Vagina (tissue), 2 donors: ENCODE measurements at regions not wholly inside any gene's neighbourhood (a gene's known extent, or its start where the extent isn't known, plus 50 kb on each side); places are given as distances from the start of the nearest gene placed in this dataset.
"Not testable (repeated sequence)": the region's sequence is repeated elsewhere in the genome, so short reads cannot be mapped to it uniquely, and the experiment has no call there.

Experiments
- DNase-seq, 2 donors: peaks; one replicate each; pipeline ENCODE4 v3.0.0-alpha.2; 2017; ENCODE audit errors: extremely low spot score in 2 of 2
- H3K27ac ChIP-seq: fragments of 200-600 bp; sonication (generic); one replicate; pipeline ENCODE4 v1.5.1; 2019
- H3K27me3 ChIP-seq: fragments of 200-600 bp; sonication (generic); one replicate; pipeline ENCODE4 v1.5.1; 2019
- H3K36me3 ChIP-seq, 2 donors: fragments of 200-600 bp; sonication (generic); one replicate each; pipeline ENCODE4 v1.5.1; 2017 to 2019
- H3K4me1 ChIP-seq: fragments of 200-600 bp; sonication (generic); one replicate; pipeline ENCODE4 v1.5.1; 2019
- H3K4me3 ChIP-seq, 2 donors: fragments of 200-600 bp; sonication (generic); 1 replicate in 1 of 2; 2 replicates in 1 of 2; pipeline ENCODE4 v1.5.1; 2016 to 2019
- H3K9me3 ChIP-seq: fragments of 200-600 bp; sonication (generic); one replicate; pipeline ENCODE4 v1.5.1; 2019
- POLR2A ChIP-seq, 2 donors: fragments of 450-650 bp; IDR thresholded peaks; one replicate each; pipeline ENCODE4 v1.6.1; 2017; ENCODE audit warnings: antibody characterized with exemption in 2 of 2, mild to moderate bottlenecking in 2 of 2, moderate library complexity in 2 of 2
- POLR2AphosphoS5 ChIP-seq, 2 donors: sonication (generic); formaldehyde crosslinking; IDR thresholded peaks; one replicate each; pipeline ENCODE4 v1.9.0; 2017; ENCODE audit warnings: antibody characterized with exemption in 2 of 2, mild to moderate bottlenecking in 2 of 2, low read depth in 1 of 2; ENCODE audit not compliant: insufficient read depth in 1 of 2
- intact Hi-C: fragments of 100-400 bp; cut with DNase I; formaldehyde crosslinking; loops from one replicate; pipeline ENCODE4 v1.15.1; 2023
- TF ChIP-seq, protein P1 (sequence below), 3 experiments: fragments of 450-650 bp in 2 of 3; fragments of 200-600 bp in 1 of 3; sonication (generic) in 1 of 3; IDR thresholded peaks; one replicate each; pipeline ENCODE4 v1.5.1; 2017 to 2019; ENCODE audit warnings: antibody characterized with exemption in 3 of 3, mild to moderate bottlenecking in 2 of 3, moderate library complexity in 2 of 3

DNA sequence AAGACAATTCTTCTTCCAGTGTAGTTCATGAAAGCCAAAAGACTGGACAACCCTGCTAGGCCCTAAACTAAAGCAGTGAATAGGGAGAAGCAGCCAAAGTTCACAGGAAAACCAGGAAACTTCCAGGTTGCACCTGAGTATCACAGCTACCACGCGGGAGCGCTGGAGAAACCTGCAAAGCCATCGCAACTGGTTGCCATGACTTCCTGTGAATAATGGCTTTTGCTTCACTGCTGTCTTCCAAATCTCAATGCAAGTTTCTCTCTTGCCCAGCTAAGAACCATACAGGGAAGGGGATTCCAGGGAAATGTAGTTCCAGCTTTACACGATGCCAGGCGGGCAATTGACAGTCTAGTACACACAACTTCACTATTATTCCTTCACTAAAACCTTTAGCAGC lies 114.1 kb downstream of the GXYLT1 start:
- Histone ChIP-seq H3K27me3 (no peaks in the 10 kb centered on the region), H3K4me3 (no peak overlapping the region), H3K27ac (no peak overlapping the region), H3K36me3 (no peaks in the 10 kb centered on the region), H3K9me3 (no peaks in the 10 kb centered on the region), H3K4me1 (no peaks in the 10 kb centered on the region)
- DNase-seq: no peak
- intact Hi-C loops: no loop called here
- TF ChIP-seq POLR2A (IDR thresholded peaks at IDR 0.05) (no peak), POLR2AphosphoS5 (IDR thresholded peaks at IDR 0.05; ENCODE audit: insufficient read depth in 1 of 2, low read depth in 1 of 2) (no peak)
- TF ChIP-seq, protein P1, sequence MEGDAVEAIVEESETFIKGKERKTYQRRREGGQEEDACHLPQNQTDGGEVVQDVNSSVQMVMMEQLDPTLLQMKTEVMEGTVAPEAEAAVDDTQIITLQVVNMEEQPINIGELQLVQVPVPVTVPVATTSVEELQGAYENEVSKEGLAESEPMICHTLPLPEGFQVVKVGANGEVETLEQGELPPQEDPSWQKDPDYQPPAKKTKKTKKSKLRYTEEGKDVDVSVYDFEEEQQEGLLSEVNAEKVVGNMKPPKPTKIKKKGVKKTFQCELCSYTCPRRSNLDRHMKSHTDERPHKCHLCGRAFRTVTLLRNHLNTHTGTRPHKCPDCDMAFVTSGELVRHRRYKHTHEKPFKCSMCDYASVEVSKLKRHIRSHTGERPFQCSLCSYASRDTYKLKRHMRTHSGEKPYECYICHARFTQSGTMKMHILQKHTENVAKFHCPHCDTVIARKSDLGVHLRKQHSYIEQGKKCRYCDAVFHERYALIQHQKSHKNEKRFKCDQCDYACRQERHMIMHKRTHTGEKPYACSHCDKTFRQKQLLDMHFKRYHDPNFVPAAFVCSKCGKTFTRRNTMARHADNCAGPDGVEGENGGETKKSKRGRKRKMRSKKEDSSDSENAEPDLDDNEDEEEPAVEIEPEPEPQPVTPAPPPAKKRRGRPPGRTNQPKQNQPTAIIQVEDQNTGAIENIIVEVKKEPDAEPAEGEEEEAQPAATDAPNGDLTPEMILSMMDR (IDR thresholded peaks at IDR 0.05): no peak

DNA sequence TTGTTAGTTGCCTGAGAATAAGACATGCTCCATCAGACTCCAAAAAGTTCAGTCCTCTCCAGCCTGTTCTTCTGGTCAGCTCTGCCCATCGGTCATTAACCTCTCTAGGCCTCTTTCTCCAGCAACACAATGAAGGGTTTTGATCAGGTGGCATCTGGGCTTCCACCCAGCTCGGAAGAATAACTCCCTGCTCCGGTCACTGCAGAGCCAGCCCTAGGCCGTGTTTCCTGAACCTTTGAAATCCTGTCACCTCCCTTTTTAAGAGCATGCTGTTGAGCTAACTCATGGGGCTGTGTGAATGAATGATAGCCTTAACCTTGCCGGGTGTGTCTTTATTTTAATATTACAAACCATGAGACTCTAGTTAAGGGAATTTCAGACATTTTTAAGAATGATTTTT lies 117.1 kb downstream of the GXYLT1 start:
- DNase-seq: no peak
- intact Hi-C loops: loop anchor here (10.0 kb wide), 1 partner anchor 343 kb away; no protein-coding TSS in a partner anchor
- H3K9me3 ChIP-seq: no peaks in the 10 kb centered on the region
- no peak overlapping the region for H3K27ac ChIP-seq
- H3K4me1 ChIP-seq: peaks cover 7% of the 10 kb centered on the region
- no peak overlapping the region for H3K4me3 ChIP-seq
- H3K36me3 ChIP-seq: no peaks in the 10 kb centered on the region
- no peaks in the 10 kb centered on the region for H3K27me3 ChIP-seq
- no peak for TF ChIP-seq POLR2AphosphoS5 (IDR thresholded peaks at IDR 0.05; ENCODE audit: insufficient read depth in 1 of 2, low read depth in 1 of 2)

DNA sequence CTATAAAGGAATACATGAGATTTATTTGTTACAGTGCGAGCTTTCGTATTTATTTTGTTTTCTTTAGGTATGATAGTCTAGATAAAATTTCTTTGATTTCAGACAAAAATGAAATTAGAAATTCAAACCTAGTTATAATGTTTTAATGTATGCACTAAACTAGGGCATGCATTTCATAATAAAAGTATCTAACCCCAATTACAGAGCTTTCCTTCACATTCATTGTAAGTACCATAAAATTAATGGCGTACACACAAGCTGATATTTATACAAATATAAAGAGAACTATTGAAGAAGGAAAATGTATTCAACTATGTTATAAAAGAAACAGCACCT lies 120.2 kb downstream of the GXYLT1 start:
- Histone ChIP-seq H3K36me3 (no peaks in the 10 kb centered on the region), H3K4me1 (peaks cover 7% of the 10 kb centered on the region), H3K27me3 (no peaks in the 10 kb centered on the region), H3K27ac (no peak overlapping the region), H3K9me3 (no peaks in the 10 kb centered on the region), H3K4me3 (no peak overlapping the region)
- no peak for TF ChIP-seq POLR2A (IDR thresholded peaks at IDR 0.05)
- TF ChIP-seq, protein P1 (IDR thresholded peaks at IDR 0.05): peak in 1 of 3 experiments; percentile 3
- intact Hi-C loops: loop anchor here (5.0 to 10.0 kb wide), 2 partner anchors 340 to 1067 kb away; no protein-coding TSS in a partner anchor
- no peak for DNase-seq

DNA sequence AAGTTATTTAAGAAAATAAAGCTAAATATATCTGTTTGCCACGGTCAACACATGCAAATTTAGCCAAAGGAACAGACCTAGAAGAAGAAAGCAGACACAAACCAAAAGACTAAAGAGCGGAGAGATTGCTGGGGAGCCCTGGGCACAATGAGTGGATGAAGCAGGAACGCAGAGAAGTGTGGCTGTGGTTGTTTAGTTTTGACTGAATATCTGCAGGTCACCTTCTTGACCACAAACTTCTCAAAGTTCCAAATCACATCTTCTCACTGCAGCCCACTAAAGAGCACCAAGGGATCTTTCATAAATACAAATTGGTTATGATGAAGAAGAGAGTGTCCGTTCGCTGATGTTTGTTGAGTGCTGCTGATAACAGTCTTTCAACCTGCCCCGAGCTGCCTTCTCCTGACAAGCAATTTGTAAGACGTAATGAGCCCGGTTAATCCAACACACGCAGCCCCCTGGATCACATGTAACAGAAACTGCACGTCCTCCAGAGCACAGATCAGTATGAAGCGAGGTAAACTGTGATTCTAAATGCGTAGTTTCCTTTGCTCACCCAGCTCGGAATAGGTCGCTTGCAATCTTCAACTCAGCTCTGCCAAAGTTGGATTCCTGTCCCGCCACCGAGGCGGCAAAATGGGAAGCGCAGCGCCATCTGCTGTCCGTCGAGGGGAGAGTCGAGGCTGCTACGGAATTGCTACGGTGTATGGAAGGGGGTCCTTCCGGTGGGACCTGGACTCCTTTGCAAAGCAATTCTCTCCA lies 120.8 kb downstream of the GXYLT1 start:
- no peak for TF ChIP-seq POLR2A (IDR thresholded peaks at IDR 0.05)
- no peak for TF ChIP-seq POLR2AphosphoS5 (IDR thresholded peaks at IDR 0.05; ENCODE audit: insufficient read depth in 1 of 2, low read depth in 1 of 2)
- TF ChIP-seq, protein P1 (IDR thresholded peaks at IDR 0.05): peak; percentile 81 to 90 (median 83)
- Histone ChIP-seq H3K9me3 (no peaks in the 10 kb centered on the region), H3K27me3 (no peaks in the 10 kb centered on the region), H3K4me3 (peak overlapping the region; percentile 17 to 39), H3K4me1 (peaks cover 7% of the 10 kb centered on the region), H3K27ac (no peak overlapping the region), H3K36me3 (no peaks in the 10 kb centered on the region)
- DNase-seq: no peak
- intact Hi-C loops: loop anchor here (5.0 to 10.0 kb wide), 2 partner anchors 339 to 1067 kb away; no protein-coding TSS in a partner anchor

DNA sequence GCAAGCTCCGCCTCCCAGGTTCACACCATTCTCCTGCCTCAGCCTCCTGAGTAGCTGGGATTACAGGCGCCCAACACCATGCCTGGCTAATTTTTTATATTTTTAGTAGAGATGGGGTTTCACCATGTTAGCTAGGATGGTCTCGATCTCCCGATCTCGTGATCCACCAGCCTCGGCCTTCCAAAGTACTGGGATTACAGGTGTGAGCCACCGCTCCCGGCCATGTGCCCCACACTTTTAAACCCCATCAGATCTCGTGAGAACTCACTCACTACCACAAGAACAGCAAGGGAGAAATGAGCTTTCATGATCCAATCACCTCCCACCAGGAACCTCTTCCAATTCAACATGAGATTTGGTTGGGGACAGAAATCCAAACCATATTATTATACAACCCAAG lies 122.7 kb downstream of the GXYLT1 start:
- H3K36me3 ChIP-seq, H3K27ac ChIP-seq, DNase-seq, H3K27me3 ChIP-seq, H3K4me3 ChIP-seq, H3K9me3 ChIP-seq, H3K4me1 ChIP-seq: not testable (repeated sequence)
- intact Hi-C loops: loop anchor here (5.0 to 10.0 kb wide), 2 partner anchors 337 to 1065 kb away; no protein-coding TSS in a partner anchor

DNA sequence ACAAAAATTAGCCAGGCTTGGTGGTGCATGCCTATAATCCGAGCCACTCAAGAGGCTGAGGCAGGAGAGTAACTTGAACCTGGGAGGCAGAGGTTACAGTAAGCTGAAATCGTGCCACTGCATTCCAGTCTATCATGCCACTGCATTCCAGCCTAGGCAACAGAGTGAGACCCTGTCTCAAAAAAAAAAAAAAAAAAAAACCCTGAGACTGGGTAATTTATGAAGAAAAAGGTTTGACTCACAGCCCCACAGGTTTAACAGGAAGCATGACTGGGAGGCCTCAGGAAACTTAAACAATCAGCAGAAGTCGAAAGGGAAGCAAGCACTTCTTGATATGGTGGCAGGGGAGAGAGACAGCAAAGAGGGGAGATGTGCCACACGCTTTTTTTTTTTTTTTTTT lies 123.2 kb downstream of the GXYLT1 start:
- H3K9me3 ChIP-seq: no peaks in the 10 kb centered on the region
- intact Hi-C loops: loop anchor here (5.0 to 10.0 kb wide), 2 partner anchors 337 to 1064 kb away; no protein-coding TSS in a partner anchor
- no peak for TF ChIP-seq POLR2A (IDR thresholded peaks at IDR 0.05)
- TF ChIP-seq POLR2AphosphoS5 (IDR thresholded peaks at IDR 0.05; ENCODE audit: insufficient read depth in 1 of 2, low read depth in 1 of 2): no peak
- TF ChIP-seq, protein P1 (IDR thresholded peaks at IDR 0.05): no peak

More for the DNA sequence above, 123.2 kb downstream of the GXYLT1 start:
- H3K27me3 ChIP-seq: no peaks in the 10 kb centered on the region
- H3K4me3 ChIP-seq: no peak overlapping the region
- DNase-seq: no peak
- H3K27ac ChIP-seq: no peak overlapping the region
- peaks cover 7% of the 10 kb centered on the region for H3K4me1 ChIP-seq
- H3K36me3 ChIP-seq: no peaks in the 10 kb centered on the region
